ENCODE measurements at regions not wholly inside any gene's neighbourhood (a gene's known extent, or its start where the extent isn't known, plus 50 kb on each side); places are given as distances from the start of the nearest gene placed in this dataset.
"Not testable (repeated sequence)": the region's sequence is repeated elsewhere in the genome, so short reads cannot be mapped to it uniquely, and the experiment has no call there.

DNA sequence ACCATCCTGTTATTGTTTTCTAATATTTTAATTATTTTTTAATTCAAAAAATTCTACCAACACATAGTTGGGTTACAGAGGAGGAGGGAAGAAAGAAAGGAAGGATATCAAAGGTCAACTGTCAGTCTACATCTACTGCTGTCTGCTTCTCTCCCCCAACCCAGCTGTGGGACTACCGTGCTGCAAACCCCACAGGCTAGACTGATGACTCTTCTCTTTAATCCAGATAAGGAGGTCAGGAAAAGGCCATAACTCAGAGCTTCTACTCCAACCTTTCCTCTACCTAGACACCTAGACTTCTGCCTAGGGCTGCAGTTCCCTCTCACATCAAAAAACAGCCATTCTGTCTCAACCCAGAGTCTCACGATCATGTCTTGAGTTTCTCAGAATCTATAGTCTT, 124.2 kb upstream of the ETV3 start:
- 54 to 62% methylated on average over 2 of the region's 2 CpGs for WGBS, 2 donors
- Histone ChIP-seq H3K36me3 (no peaks in the 10 kb centered on the region), H3K9me3 (peaks cover 0 to 6% (median 0%) of the 10 kb centered on the region in 4 donors), H3K4me3 (no peak overlapping the region), H3K27ac (no peak overlapping the region), H3K27me3 (no peaks in the 10 kb centered on the region), H3K4me1 (no peaks in the 10 kb centered on the region)
- no peak for TF ChIP-seq EP300 (IDR thresholded peaks at IDR 0.05)
- TF ChIP-seq POLR2A (IDR thresholded peaks at IDR 0.05) = no peak
- DNase-seq (ENCODE audit: low spot score in 2 of 2) = no peak

- H3K36me3 ChIP-seq, H3K4me1 ChIP-seq: not testable (repeated sequence)
- 83 to 89% methylated on average over 3 of the region's 3 CpGs for WGBS, 2 donors
These were observed 117.7 kb upstream of the ETV3 start for GRCh38 chr1:157255891-157256290.

GRCh38 chr1:157254183-157254582, 116.0 kb upstream of the ETV3 start:
- not testable (repeated sequence) for H3K27me3 ChIP-seq; H3K4me3 ChIP-seq; H3K4me1 ChIP-seq; DNase-seq (ENCODE audit: low spot score in 2 of 2); H3K27ac ChIP-seq; H3K36me3 ChIP-seq
- whole genome bisulfite sequencing, 2 donors = 83 to 93% methylated on average over 3 of the region's 3 CpGs
- H3K9me3 ChIP-seq = peaks cover 0 to 14% (median 0%) of the 10 kb centered on the region in 4 donors

More at GRCh38 chr1:157255891-157256290, 117.7 kb upstream of the ETV3 start:
- H3K4me3 ChIP-seq; H3K27me3 ChIP-seq; DNase-seq (ENCODE audit: low spot score in 2 of 2); H3K27ac ChIP-seq: not testable (repeated sequence)
- H3K9me3 ChIP-seq = peaks cover 0 to 14% (median 0%) of the 10 kb centered on the region in 4 donors

DNA sequence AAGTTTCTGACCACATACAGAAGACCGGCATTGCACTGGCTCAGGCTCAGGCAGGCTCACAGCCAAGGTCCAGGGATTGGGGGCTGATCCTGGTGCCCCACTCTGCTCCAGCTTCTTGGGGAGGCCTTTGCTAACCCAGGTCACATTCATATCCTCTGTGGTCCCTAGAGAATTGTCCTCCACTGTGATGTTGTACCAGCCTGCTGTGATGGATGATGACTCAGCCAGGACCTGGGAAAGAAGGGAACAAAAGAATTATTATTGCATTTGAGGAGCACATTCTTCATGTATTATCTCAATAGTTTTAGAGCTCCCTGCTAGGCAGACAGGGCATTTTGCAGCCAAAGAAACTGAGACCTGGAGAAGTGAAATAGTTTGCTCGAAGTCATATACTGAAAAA, 114.3 kb upstream of the ETV3 start:
- WGBS, 2 donors = 72 to 82% methylated on average over 2 of the region's 2 CpGs
- Histone ChIP-seq H3K36me3 (no peaks in the 10 kb centered on the region), H3K27ac (no peak overlapping the region), H3K27me3 (no peaks in the 10 kb centered on the region), H3K9me3 (peaks cover 0 to 14% (median 0%) of the 10 kb centered on the region in 4 donors), H3K4me3 (no peak overlapping the region), H3K4me1 (no peaks in the 10 kb centered on the region)
- no peak for DNase-seq (ENCODE audit: low spot score in 2 of 2)
- TF ChIP-seq POLR2A (IDR thresholded peaks at IDR 0.05) (no peak), EP300 (IDR thresholded peaks at IDR 0.05) (no peak), CTCF (IDR thresholded peaks at IDR 0.05) (no peak)

GRCh38 chr1:157249739-157250138, 111.5 kb upstream of the ETV3 start:
- WGBS, 2 donors = 93 to 97% methylated on average over 1 of the region's 1 CpG

GRCh38 chr1:157249326-157249725, 111.1 kb upstream of the ETV3 start:
- Histone ChIP-seq H3K27me3 (no peaks in the 10 kb centered on the region), H3K4me3 (no peak overlapping the region), H3K9me3 (peaks cover 0 to 8% (median 0%) of the 10 kb centered on the region in 4 donors), H3K4me1 (no peaks in the 10 kb centered on the region), H3K27ac (no peak overlapping the region), H3K36me3 (no peaks in the 10 kb centered on the region)
- TF ChIP-seq CTCF (IDR thresholded peaks at IDR 0.05) (no peak), EP300 (IDR thresholded peaks at IDR 0.05) (no peak), POLR2A (IDR thresholded peaks at IDR 0.05) (no peak)
- DNase-seq (ENCODE audit: low spot score in 2 of 2) = no peak
- 43 to 56% methylated on average over 2 of the region's 2 CpGs for WGBS, 2 donors

More at GRCh38 chr1:157249739-157250138, 111.5 kb upstream of the ETV3 start:
- DNase-seq (ENCODE audit: low spot score in 2 of 2) = no peak
- Histone ChIP-seq H3K4me3 (no peak overlapping the region), H3K27ac (no peak overlapping the region), H3K9me3 (peaks cover 0 to 12% (median 0%) of the 10 kb centered on the region in 4 donors), H3K4me1 (no peaks in the 10 kb centered on the region), H3K27me3 (no peaks in the 10 kb centered on the region), H3K36me3 (no peaks in the 10 kb centered on the region)
- TF ChIP-seq EP300 (IDR thresholded peaks at IDR 0.05) (no peak), CTCF (IDR thresholded peaks at IDR 0.05) (no peak)

GRCh38 chr1:157247764-157248049, 109.5 kb upstream of the ETV3 start:
- H3K4me3 ChIP-seq; DNase-seq (ENCODE audit: low spot score in 2 of 2); H3K27me3 ChIP-seq; H3K27ac ChIP-seq; H3K4me1 ChIP-seq; H3K9me3 ChIP-seq; H3K36me3 ChIP-seq: not testable (repeated sequence)
- 73 to 76% methylated on average over 2 of the region's 2 CpGs for WGBS, 2 donors

Data from tibial nerve (tissue), 4 donors.